Skeletal muscle satellite cell (primary cell): ENCODE measurements at regions not wholly inside any gene's neighbourhood (a gene's known extent, or its start where the extent isn't known, plus 50 kb on each side); places are given as distances from the start of the nearest gene placed in this dataset.

ENCODE experiments used
- H3K27me3 ChIP-seq: 2 replicates; pipeline ENCODE4 v1.7.0; 2013; ENCODE audit warnings: low read length; ENCODE audit not compliant: control insufficient read depth, insufficient read depth
- H3K36me3 ChIP-seq: 2 replicates; pipeline ENCODE4 v1.7.0; 2013; ENCODE audit warnings: mild to moderate bottlenecking, control low read depth, low read length; ENCODE audit not compliant: insufficient read depth
- H3K4me1 ChIP-seq: 2 replicates; pipeline ENCODE4 v1.7.0; 2013; ENCODE audit warnings: low read length; ENCODE audit not compliant: control insufficient read depth, insufficient read depth
- H3K4me2 ChIP-seq: 2 replicates; pipeline ENCODE4 v1.7.0; 2013; ENCODE audit warnings: mild to moderate bottlenecking, low read length
- H3K4me3 ChIP-seq: 2 replicates; pipeline ENCODE4 v1.7.0; 2013; ENCODE audit warnings: low read length
- H3K9ac ChIP-seq: 2 replicates; pipeline ENCODE4 v1.7.0; 2013; ENCODE audit warnings: mild to moderate bottlenecking, low read depth, low read length, moderate library complexity
- H3K9me3 ChIP-seq: replicated peaks from 2 replicates; pipeline ENCODE4 v1.7.0; 2013; ENCODE audit warnings: mild to moderate bottlenecking, control low read depth, low read length

DNA sequence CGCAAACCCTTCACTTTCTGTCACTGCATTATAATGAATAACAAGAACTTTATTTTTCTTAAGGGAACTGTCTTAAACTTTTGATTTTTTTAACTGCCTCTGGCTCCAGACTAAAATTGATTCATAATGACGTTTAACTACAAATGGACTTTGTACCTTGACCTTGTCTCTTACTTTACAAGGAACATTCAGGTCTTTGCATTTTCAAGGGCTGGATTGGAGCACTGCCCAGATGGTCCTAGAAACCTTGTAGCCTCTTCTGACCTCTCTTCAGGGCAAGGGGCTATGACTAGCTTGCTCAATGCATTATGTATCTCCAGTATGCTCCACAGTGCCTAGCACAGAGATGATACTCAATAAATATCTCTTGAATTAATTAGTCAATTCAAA lies 612.6 kb upstream of the CLINT1 start:
- Histone ChIP-seq H3K36me3 (no peaks in the 10 kb centered on the region), H3K27me3 (peaks cover 39% of the 10 kb centered on the region), H3K9me3 (no peaks in the 10 kb centered on the region), H3K9ac (no peak overlapping the region), H3K4me2 (no peak overlapping the region), H3K4me1 (no peaks in the 10 kb centered on the region), H3K4me3 (no peak overlapping the region)

GRCh38 chr5:158470764-158471534 lies 612.0 kb upstream of the CLINT1 start:
- no peaks in the 10 kb centered on the region for H3K9me3 ChIP-seq
- no peak overlapping the region for H3K4me2 ChIP-seq
- no peak overlapping the region for H3K4me3 ChIP-seq
- H3K9ac ChIP-seq: no peak overlapping the region
- no peaks in the 10 kb centered on the region for H3K4me1 ChIP-seq
- H3K36me3 ChIP-seq: no peaks in the 10 kb centered on the region
- H3K27me3 ChIP-seq: peaks cover 35% of the 10 kb centered on the region

- Histone ChIP-seq H3K4me3 (no peak overlapping the region), H3K4me2 (no peak overlapping the region), H3K4me1 (peaks cover 6% of the 10 kb centered on the region), H3K9ac (no peak overlapping the region), H3K27me3 (peaks cover 20% of the 10 kb centered on the region), H3K36me3 (no peaks in the 10 kb centered on the region), H3K9me3 (no peaks in the 10 kb centered on the region)
These were observed 609.5 kb upstream of the CLINT1 start for GRCh38 chr5:158468444-158468843.

DNA sequence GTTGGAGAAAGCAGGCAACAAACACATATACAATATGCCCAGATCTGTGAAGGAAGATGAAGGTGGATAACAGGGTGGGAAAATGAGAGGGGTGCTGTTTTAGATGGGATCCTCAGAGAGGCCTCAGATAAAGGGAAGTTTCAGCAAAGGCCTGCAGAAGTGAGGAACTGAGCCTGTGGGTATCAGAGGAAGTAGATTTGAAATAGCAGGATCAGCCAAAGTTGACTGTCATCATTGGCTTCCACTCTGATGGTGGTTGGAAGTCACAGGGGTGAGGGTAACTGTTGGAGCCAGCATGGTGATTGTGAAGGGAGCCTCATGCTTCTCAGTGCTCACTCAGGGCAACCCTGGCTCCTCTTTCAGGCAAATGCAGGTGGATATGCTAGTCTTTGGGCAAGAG lies 607.2 kb upstream of the CLINT1 start:
- Histone ChIP-seq H3K9ac (no peak overlapping the region), H3K4me2 (no peak overlapping the region), H3K27me3 (peaks cover 34% of the 10 kb centered on the region), H3K4me3 (no peak overlapping the region), H3K4me1 (peaks cover 6% of the 10 kb centered on the region), H3K9me3 (no peaks in the 10 kb centered on the region), H3K36me3 (no peaks in the 10 kb centered on the region)

DNA sequence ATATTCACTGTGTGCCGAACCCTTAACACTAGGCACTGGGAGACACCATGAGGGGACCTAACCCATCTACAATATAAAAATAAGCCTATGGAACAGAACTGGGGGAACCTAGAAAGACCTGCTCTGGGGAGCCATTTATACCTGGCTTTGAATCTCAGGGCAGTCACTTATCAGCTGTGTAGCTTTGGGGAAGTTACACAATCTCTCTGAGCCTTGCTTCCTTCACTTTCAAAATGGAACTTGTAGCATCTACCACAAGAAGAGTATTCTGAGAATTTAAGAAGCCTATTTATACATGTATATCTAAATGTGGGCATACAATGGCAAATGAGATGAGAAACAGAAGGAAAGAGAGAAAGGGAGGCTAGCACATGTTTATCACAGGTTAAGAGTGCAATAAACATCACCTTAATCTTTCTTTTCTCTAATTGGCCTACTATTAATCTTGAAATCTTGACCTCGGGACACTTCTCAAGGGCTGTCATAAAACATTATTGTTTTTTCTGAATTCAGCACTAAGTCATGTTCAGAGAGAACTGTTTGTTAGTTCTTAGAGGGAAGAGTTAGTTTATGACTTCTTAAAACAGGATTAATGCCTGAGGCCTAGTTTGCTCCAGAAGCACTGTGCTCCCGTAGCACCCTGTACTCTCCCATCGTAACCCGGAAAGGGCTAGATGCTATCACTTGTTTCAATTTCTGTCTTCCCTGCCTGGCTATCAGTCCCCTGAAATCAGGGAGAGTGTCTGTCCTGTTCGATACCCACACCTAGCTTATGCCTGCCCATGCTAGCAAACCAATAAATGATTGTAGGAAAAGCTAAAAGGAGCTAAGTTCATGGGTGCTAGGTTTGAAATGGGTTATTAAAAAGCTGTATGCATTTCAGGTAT lies 606.4 kb upstream of the CLINT1 start:
- Histone ChIP-seq H3K4me3 (no peak overlapping the region), H3K27me3 (peaks cover 42% of the 10 kb centered on the region), H3K36me3 (no peaks in the 10 kb centered on the region)

DNA sequence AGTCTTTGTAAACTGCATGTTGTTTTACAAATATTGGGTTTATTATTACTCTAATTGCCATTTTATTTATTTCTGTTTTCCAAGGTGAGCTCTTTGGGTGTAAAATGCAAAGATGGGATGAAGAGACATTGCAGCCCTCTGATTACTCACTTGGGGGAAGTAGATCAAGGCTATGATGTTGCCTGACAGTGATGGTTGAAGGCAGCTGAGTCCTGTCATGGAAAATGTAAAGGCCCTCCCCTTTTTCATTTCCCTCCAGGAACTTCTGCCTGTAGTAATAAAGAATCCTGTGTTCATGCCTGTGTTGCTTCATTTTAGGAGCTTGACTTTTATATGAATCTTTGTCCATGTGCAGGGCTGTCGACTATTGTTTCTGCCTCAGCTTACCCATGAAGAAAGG lies 605.4 kb upstream of the CLINT1 start:
- Histone ChIP-seq H3K9ac (no peak overlapping the region), H3K4me2 (no peak overlapping the region), H3K27me3 (peaks cover 42% of the 10 kb centered on the region), H3K4me1 (peaks cover 6% of the 10 kb centered on the region), H3K9me3 (no peaks in the 10 kb centered on the region), H3K4me3 (no peak overlapping the region), H3K36me3 (no peaks in the 10 kb centered on the region)

More for the DNA sequence above, 606.4 kb upstream of the CLINT1 start:
- Histone ChIP-seq H3K9ac (no peak overlapping the region), H3K4me1 (peaks cover 6% of the 10 kb centered on the region), H3K4me2 (no peak overlapping the region), H3K9me3 (no peaks in the 10 kb centered on the region)

DNA sequence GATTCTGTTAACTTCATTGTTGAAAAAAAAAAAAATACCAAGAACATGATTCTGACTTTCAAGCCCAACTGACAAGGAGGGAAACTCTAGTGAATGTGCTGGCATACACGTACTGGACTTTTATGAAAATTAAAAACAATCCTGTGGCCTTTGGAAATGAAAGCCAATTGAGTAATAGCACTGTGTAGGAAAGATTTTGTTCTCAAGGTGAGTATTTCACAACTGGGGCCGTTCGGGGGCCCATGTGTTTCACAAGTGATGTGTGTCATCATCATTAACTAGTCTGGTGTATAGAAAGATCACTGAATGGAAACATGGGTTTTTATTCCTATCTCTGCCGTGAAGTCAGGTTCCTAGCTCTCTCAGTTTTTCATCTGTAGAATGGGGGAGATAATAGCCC lies 605.0 kb upstream of the CLINT1 start:
- peaks cover 46% of the 10 kb centered on the region for H3K27me3 ChIP-seq
- no peak overlapping the region for H3K4me2 ChIP-seq
- H3K36me3 ChIP-seq: no peaks in the 10 kb centered on the region
- H3K4me3 ChIP-seq: no peak overlapping the region
- peaks cover 6% of the 10 kb centered on the region for H3K4me1 ChIP-seq
- no peaks in the 10 kb centered on the region for H3K9me3 ChIP-seq
- no peak overlapping the region for H3K9ac ChIP-seq

DNA sequence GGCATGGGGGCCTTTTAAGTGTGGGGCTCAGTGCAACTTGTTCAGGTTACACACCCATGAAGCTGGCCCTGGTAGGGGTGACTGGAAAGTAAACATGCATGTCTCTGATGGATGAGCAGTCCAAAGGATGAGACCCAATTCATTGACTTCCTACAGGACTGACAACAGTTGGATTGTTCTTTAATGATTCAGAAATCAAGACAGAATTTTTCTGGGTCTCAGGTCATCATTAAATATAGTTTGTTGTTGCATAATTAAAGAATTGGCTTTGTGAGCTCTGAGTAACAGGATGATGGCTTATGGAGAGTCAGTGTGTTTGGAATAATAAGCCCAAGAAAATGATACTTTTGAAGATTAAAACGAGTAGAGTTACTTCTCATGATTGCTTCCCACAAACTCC lies 604.2 kb upstream of the CLINT1 start:
- H3K36me3 ChIP-seq: no peaks in the 10 kb centered on the region
- H3K9ac ChIP-seq: no peak overlapping the region
- H3K27me3 ChIP-seq: peaks cover 46% of the 10 kb centered on the region
- peaks cover 6% of the 10 kb centered on the region for H3K4me1 ChIP-seq
- no peaks in the 10 kb centered on the region for H3K9me3 ChIP-seq
- no peak overlapping the region for H3K4me3 ChIP-seq
- H3K4me2 ChIP-seq: no peak overlapping the region

GRCh38 chr5:158462349-158463114 lies 603.6 kb upstream of the CLINT1 start:
- Histone ChIP-seq H3K4me2 (no peak overlapping the region), H3K4me3 (no peak overlapping the region), H3K36me3 (no peaks in the 10 kb centered on the region), H3K9ac (no peak overlapping the region), H3K4me1 (peaks cover 6% of the 10 kb centered on the region), H3K27me3 (peaks cover 46% of the 10 kb centered on the region), H3K9me3 (no peaks in the 10 kb centered on the region)

GRCh38 chr5:158461240-158461854 lies 602.4 kb upstream of the CLINT1 start:
- Histone ChIP-seq H3K36me3 (no peaks in the 10 kb centered on the region), H3K27me3 (peaks cover 39% of the 10 kb centered on the region), H3K4me2 (no peak overlapping the region), H3K9me3 (no peaks in the 10 kb centered on the region), H3K4me3 (no peak overlapping the region), H3K9ac (no peak overlapping the region), H3K4me1 (peaks cover 14% of the 10 kb centered on the region)

GRCh38 chr5:158458086-158458485 lies 599.1 kb upstream of the CLINT1 start:
- Histone ChIP-seq H3K36me3 (no peaks in the 10 kb centered on the region), H3K4me1 (peaks cover 9% of the 10 kb centered on the region), H3K4me3 (no peak overlapping the region), H3K27me3 (peaks cover 29% of the 10 kb centered on the region), H3K9me3 (no peaks in the 10 kb centered on the region), H3K4me2 (no peak overlapping the region), H3K9ac (no peak overlapping the region)
